ENCODE measurements at regions not wholly inside any gene's neighbourhood (a gene's known extent, or its start where the extent isn't known, plus 50 kb on each side); places are given as distances from the start of the nearest gene placed in this dataset.
A peak's percentile ranks its signal among the peaks of the same experiment; 100 is the strongest.

GRCh38 chr5:162209005-162209605, 141.5 kb downstream of the GABRG2 start:
- H3K27ac ChIP-seq = no peak overlapping the region
- peak; percentile 80 for TF ChIP-seq CTCF (conservative IDR thresholded peaks at IDR 0.05)

- no peak overlapping the region for H3K27ac ChIP-seq
- TF ChIP-seq CTCF (conservative IDR thresholded peaks at IDR 0.05) = no peak
Measured at GRCh38 chr5:162214551-162214950, 147.0 kb downstream of the GABRG2 start.

- H3K27ac ChIP-seq = no peak overlapping the region
- no peak for TF ChIP-seq CTCF (conservative IDR thresholded peaks at IDR 0.05)
Measured at GRCh38 chr5:162217037-162217436, 149.5 kb downstream of the GABRG2 start.

GRCh38 chr5:162221910-162222309, 154.3 kb downstream of the GABRG2 start:
- H3K27ac ChIP-seq = no peak overlapping the region
- TF ChIP-seq CTCF (conservative IDR thresholded peaks at IDR 0.05) = no peak

- no peak overlapping the region for H3K27ac ChIP-seq
- TF ChIP-seq CTCF (conservative IDR thresholded peaks at IDR 0.05) = no peak
Measured at GRCh38 chr5:162227075-162227474, 159.5 kb downstream of the GABRG2 start.

GRCh38 chr5:162230348-162230747, 162.8 kb downstream of the GABRG2 start:
- H3K27ac ChIP-seq = no peak overlapping the region
- no peak for TF ChIP-seq CTCF (conservative IDR thresholded peaks at IDR 0.05)

- H3K27ac ChIP-seq = no peak overlapping the region
- TF ChIP-seq CTCF (conservative IDR thresholded peaks at IDR 0.05) = no peak
Measured at GRCh38 chr5:162231522-162231921, 163.9 kb downstream of the GABRG2 start.

Data from VCaP (cell line).